CD4-positive, alpha-beta T cell (primary cell): ENCODE measurements at regions not wholly inside any gene's neighbourhood (a gene's known extent, or its start where the extent isn't known, plus 50 kb on each side); places are given as distances from the start of the nearest gene placed in this dataset.

Experiments
- ATAC-seq: fragments of 200-7000 bp; cut with Tn5 transposase; one replicate; pipeline ENCODE4 v1.10.0; 2022; ENCODE audit warnings: mild to moderate bottlenecking; ENCODE audit not compliant: poor library complexity
- CTCF ChIA-PET: fragments of 350-600 bp; sonication (Branson Sonifier 250); formaldehyde crosslinking; loops from one replicate; lab custom pipeline; 2021; ENCODE audit warnings: antibody characterized with exemption, inconsistent platforms; lab: Charles Lee
- POLR2A ChIA-PET: fragments of 350-600 bp; sonication (Branson Sonifier 250); formaldehyde crosslinking; loops from one replicate; lab custom pipeline; 2021; ENCODE audit warnings: antibody characterized with exemption, inconsistent platforms; lab: Charles Lee
- DNase-seq, 14 experiments: peaks; one replicate each; pipeline ENCODE4 v3.0.0-alpha.2; 2013 to 2020; ENCODE audit warnings: mixed read lengths in 2 of 14
- H3K27ac ChIP-seq, 2 donors: one replicate each; pipeline versions ENCODE4 v1.5.1 to v1.7.0; 2013; ENCODE audit warnings: low read length in 2 of 2, low read depth in 1 of 2, mild to moderate bottlenecking in 1 of 2
- H3K27me3 ChIP-seq, 2 experiments: 1 replicate in 1 of 2; 2 replicates in 1 of 2; pipeline versions ENCODE4 v1.6.1 to v1.7.0; 2013; ENCODE audit warnings: low read length in 2 of 2, control low read depth in 1 of 2, mild to moderate bottlenecking in 1 of 2, moderate library complexity in 1 of 2; ENCODE audit not compliant: insufficient read depth in 2 of 2, control insufficient read depth in 1 of 2
- H3K36me3 ChIP-seq: one replicate; pipeline ENCODE4 v1.6.1; 2013; ENCODE audit warnings: low read length, control low read depth; ENCODE audit not compliant: insufficient read depth
- H3K4me1 ChIP-seq: one replicate; pipeline ENCODE4 v1.6.1; 2013; ENCODE audit warnings: low read length, control low read depth; ENCODE audit not compliant: insufficient read depth
- H3K4me3 ChIP-seq: one replicate; pipeline ENCODE4 v1.5.1; 2013; ENCODE audit warnings: mild to moderate bottlenecking, low read length, moderate library complexity
- H3K9me3 ChIP-seq, 2 experiments: 1 replicate in 1 of 2; 2 replicates in 1 of 2; pipeline versions ENCODE4 v1.6.1 to v1.7.0; 2013; ENCODE audit warnings: low read length in 2 of 2, mild to moderate bottlenecking in 2 of 2, control low read depth in 1 of 2, moderate library complexity in 1 of 2; ENCODE audit not compliant: control insufficient read depth in 1 of 2, insufficient read depth in 1 of 2
- H3K27ac Mint-ChIP-seq: one replicate; pipeline ENCODE4 v1.8.0; 2020; ENCODE audit warnings: mixed read lengths
- H3K27me3 Mint-ChIP-seq: one replicate; pipeline ENCODE4 v1.8.0; 2021; ENCODE audit warnings: mixed read lengths
- H3K36me3 Mint-ChIP-seq: one replicate; pipeline ENCODE4 v1.8.0; 2021; ENCODE audit warnings: low read depth, mixed read lengths
- H3K4me1 Mint-ChIP-seq: one replicate; pipeline ENCODE4 v1.8.0; 2021; ENCODE audit warnings: low read depth, mixed read lengths
- H3K4me3 Mint-ChIP-seq: one replicate; pipeline ENCODE4 v1.8.0; 2020; ENCODE audit warnings: mild to moderate bottlenecking, mixed read lengths
- H3K9me3 Mint-ChIP-seq: one replicate; pipeline ENCODE4 v1.8.0; 2020; ENCODE audit warnings: mixed read lengths
- intact Hi-C, 2 experiments: fragments of 100-400 bp; cut with DNase I in 1 of 2; cut with micrococcal nuclease in 1 of 2; formaldehyde crosslinking; loops; one replicate each; pipeline versions ENCODE4 v1.15.1 to v1.9.0; 2023 to 2025; cut with DNase I, micrococcal nuclease
- TF ChIP-seq, protein P1 (sequence below): fragments of 200-600 bp; IDR thresholded peaks from one replicate; pipeline ENCODE4 v1.8.0; 2022; ENCODE audit warnings: antibody characterized with exemption, mild to moderate bottlenecking

DNA sequence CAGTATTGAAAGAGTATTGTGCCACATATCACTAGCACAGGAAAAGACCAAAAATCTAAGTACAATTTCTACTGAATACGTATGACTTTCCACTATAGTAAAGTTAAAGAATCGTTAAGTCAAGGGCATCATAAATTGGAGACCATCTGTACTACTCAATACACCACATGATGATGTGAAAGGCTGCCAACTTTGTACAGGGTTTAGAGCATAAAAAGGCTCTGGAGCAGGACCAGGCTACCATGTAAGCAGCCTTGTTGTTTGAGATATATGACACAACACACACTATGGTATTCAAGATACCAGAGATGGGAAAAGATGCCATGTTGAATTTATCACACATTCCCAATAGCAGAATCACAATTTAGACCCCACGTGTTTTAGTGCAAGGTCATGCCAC is 294.9 kb upstream of the TRPC5 start:
- no peaks in the 10 kb centered on the region for H3K36me3 Mint-ChIP-seq
- intact Hi-C loops, result no loop called here
- no peaks in the 10 kb centered on the region for H3K36me3 ChIP-seq
- H3K27me3 ChIP-seq, result no peaks in the 10 kb centered on the region
- no peak overlapping the region for H3K4me3 Mint-ChIP-seq
- TF ChIP-seq, protein P1, sequence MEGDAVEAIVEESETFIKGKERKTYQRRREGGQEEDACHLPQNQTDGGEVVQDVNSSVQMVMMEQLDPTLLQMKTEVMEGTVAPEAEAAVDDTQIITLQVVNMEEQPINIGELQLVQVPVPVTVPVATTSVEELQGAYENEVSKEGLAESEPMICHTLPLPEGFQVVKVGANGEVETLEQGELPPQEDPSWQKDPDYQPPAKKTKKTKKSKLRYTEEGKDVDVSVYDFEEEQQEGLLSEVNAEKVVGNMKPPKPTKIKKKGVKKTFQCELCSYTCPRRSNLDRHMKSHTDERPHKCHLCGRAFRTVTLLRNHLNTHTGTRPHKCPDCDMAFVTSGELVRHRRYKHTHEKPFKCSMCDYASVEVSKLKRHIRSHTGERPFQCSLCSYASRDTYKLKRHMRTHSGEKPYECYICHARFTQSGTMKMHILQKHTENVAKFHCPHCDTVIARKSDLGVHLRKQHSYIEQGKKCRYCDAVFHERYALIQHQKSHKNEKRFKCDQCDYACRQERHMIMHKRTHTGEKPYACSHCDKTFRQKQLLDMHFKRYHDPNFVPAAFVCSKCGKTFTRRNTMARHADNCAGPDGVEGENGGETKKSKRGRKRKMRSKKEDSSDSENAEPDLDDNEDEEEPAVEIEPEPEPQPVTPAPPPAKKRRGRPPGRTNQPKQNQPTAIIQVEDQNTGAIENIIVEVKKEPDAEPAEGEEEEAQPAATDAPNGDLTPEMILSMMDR, result no peak
- POLR2A ChIA-PET, result no interaction called here
- no peak overlapping the region for H3K4me3 ChIP-seq
- no peak overlapping the region for H3K27ac Mint-ChIP-seq
- H3K9me3 Mint-ChIP-seq, result no peaks in the 10 kb centered on the region
- CTCF ChIA-PET, result no interaction called here
- no peak for DNase-seq
- no peak for ATAC-seq
- no peak overlapping the region for H3K27ac ChIP-seq
- H3K4me1 Mint-ChIP-seq, result no peaks in the 10 kb centered on the region
- no peaks in the 10 kb centered on the region for H3K27me3 Mint-ChIP-seq
- H3K4me1 ChIP-seq, result no peaks in the 10 kb centered on the region
- H3K9me3 ChIP-seq, result no peaks in the 10 kb centered on the region

DNA sequence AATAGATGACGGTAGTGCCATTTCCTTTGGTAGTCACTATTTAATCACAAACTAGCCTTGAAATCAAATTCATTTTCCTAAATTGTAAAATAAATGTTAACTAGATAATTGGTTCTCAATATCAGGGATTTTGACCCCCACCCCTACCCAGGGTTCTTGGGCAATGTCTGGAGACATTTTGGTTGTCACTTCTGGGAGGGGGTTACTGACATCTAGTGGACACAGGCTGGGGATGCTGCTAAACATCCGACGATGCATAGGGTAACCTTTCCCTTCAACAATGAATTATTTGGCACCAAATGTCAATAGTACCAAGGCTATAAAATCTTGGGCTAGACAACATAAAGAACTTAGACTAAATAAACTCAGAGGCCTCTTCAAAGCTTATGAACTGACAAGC is 285.8 kb upstream of the TRPC5 start:
- intact Hi-C loops, result no loop called here
- CTCF ChIA-PET, result no interaction called here

DNA sequence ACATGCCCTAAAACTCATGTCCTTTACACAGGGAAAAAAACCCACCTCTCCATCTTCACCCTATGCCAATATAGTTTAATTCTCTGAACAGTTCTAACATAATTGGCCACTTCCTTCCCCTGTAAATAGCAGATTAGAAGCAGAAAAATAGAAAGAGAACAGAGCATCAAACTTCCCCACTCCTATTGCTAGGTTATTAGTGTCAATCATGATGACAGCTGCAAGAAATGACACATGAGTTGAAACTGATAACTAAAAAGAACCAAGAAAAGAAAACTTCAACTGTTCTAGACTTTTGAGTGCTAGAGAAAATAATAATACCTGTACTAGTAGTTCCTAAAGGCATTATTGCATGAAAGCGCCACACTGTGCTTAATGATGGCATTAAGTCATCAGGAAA is 284.5 kb upstream of the TRPC5 start:
- TF ChIP-seq, protein P1, result no peak
- H3K36me3 Mint-ChIP-seq, result no peaks in the 10 kb centered on the region
- no peaks in the 10 kb centered on the region for H3K9me3 Mint-ChIP-seq
- Histone ChIP-seq H3K27ac (no peak overlapping the region), H3K36me3 (no peaks in the 10 kb centered on the region), H3K4me1 (no peaks in the 10 kb centered on the region), H3K9me3 (no peaks in the 10 kb centered on the region), H3K27me3 (no peaks in the 10 kb centered on the region), H3K4me3 (no peak overlapping the region)
- H3K27ac Mint-ChIP-seq, result no peak overlapping the region
- H3K4me3 Mint-ChIP-seq, result no peak overlapping the region
- H3K27me3 Mint-ChIP-seq, result no peaks in the 10 kb centered on the region
- DNase-seq (no peak), ATAC-seq (no peak)
- intact Hi-C loops, result no loop called here
- H3K4me1 Mint-ChIP-seq, result no peaks in the 10 kb centered on the region
- POLR2A ChIA-PET, result no interaction called here
- CTCF ChIA-PET, result no interaction called here

More for the DNA sequence above, 285.8 kb upstream of the TRPC5 start:
- no peak overlapping the region for H3K27ac ChIP-seq
- Mint-ChIP-seq H3K9me3 (no peaks in the 10 kb centered on the region), H3K27me3 (no peaks in the 10 kb centered on the region), H3K27ac (no peak overlapping the region), H3K4me3 (no peak overlapping the region), H3K36me3 (no peaks in the 10 kb centered on the region), H3K4me1 (no peaks in the 10 kb centered on the region)
- H3K4me3 ChIP-seq, result no peak overlapping the region
- no peaks in the 10 kb centered on the region for H3K9me3 ChIP-seq
- no peaks in the 10 kb centered on the region for H3K27me3 ChIP-seq
- no peak for ATAC-seq
- POLR2A ChIA-PET, result no interaction called here
- H3K4me1 ChIP-seq, result no peaks in the 10 kb centered on the region
- DNase-seq, result no peak
- TF ChIP-seq, protein P1, result no peak
- no peaks in the 10 kb centered on the region for H3K36me3 ChIP-seq
